ENCODE measurements at regions not wholly inside any gene's neighbourhood (a gene's known extent, or its start where the extent isn't known, plus 50 kb on each side); places are given as distances from the start of the nearest gene placed in this dataset.

DNA sequence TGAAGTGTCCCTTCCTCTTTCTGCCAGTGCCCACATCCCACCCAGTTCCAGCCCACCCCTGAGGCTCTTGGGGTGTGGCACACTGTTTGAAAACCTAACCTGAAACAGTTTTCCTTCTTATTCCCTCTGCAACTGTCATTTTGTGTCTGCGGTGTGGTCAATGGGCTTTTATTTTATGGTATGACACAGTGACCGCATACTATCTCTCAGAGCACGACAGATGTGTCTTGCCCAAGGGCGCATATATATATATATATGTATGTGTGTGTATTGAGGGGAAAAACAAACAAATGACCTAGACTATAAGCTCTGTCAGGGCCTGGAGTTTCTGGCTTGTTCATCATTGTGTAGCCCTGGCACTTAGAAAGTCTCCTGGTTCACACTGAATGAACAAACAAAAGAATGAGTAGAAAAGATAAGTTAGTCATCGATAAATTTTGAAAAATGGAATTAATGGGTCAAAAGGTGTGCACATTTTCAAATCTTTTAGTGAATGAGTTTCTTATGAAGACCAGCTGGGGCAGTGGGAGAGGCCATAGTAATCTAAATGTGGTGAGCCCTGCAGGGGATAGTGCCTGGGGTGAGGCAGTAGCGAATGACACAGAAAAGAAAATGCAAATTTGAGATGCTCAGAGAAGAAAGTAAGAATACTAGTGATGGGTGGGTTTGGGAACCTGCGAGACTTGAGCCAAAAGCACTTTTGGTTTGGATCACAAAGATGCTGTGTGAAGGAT is 198.4 kb downstream of the SNX10 start:
- TF ChIP-seq, protein P1, sequence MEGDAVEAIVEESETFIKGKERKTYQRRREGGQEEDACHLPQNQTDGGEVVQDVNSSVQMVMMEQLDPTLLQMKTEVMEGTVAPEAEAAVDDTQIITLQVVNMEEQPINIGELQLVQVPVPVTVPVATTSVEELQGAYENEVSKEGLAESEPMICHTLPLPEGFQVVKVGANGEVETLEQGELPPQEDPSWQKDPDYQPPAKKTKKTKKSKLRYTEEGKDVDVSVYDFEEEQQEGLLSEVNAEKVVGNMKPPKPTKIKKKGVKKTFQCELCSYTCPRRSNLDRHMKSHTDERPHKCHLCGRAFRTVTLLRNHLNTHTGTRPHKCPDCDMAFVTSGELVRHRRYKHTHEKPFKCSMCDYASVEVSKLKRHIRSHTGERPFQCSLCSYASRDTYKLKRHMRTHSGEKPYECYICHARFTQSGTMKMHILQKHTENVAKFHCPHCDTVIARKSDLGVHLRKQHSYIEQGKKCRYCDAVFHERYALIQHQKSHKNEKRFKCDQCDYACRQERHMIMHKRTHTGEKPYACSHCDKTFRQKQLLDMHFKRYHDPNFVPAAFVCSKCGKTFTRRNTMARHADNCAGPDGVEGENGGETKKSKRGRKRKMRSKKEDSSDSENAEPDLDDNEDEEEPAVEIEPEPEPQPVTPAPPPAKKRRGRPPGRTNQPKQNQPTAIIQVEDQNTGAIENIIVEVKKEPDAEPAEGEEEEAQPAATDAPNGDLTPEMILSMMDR (IDR thresholded peaks at IDR 0.05) = no peak
- TF ChIP-seq POLR2A (IDR thresholded peaks at IDR 0.05) = no peak

Data from Peyer's patch (tissue), 4 donors.